Urinary bladder (tissue), 3 donors: ENCODE measurements at regions not wholly inside any gene's neighbourhood (a gene's known extent, or its start where the extent isn't known, plus 50 kb on each side); places are given as distances from the start of the nearest gene placed in this dataset.

ENCODE experiments used
- DNase-seq: peaks from one replicate; pipeline ENCODE4 v3.0.0-alpha.2; 2015; ENCODE audit errors: extremely low spot score
- H3K27ac ChIP-seq: one replicate; pipeline ENCODE4 v1.5.1; 2013; ENCODE audit warnings: low read depth, mild to moderate bottlenecking, moderate library complexity
- H3K36me3 ChIP-seq: one replicate; pipeline ENCODE4 v1.6.1; 2013; ENCODE audit warnings: mild to moderate bottlenecking, moderate library complexity; ENCODE audit not compliant: insufficient read depth
- H3K4me1 ChIP-seq: one replicate; pipeline ENCODE4 v1.6.1; 2013; ENCODE audit warnings: mild to moderate bottlenecking, moderate library complexity; ENCODE audit not compliant: insufficient read depth
- H3K4me3 ChIP-seq: one replicate; pipeline ENCODE4 v1.5.1; 2013; ENCODE audit warnings: low read depth, low read length
- WGBS: extraction: QIAGEN DNeasy Blood & Tissue Kit; methylation state at CpG from one replicate; pipeline ENCODE4 v1.1.7; 2013; 5-methylcytosine and 5-hydroxymethylcytosine counted together
- donor health status: healthy with polysubstance abuse.
- donor health status: healthy.

GRCh38 chr4:141501931-141502330, 134.5 kb upstream of the IL15 start:
- Histone ChIP-seq H3K4me3 (no peak overlapping the region), H3K4me1 (no peaks in the 10 kb centered on the region), H3K27ac (no peak overlapping the region), H3K36me3 (no peaks in the 10 kb centered on the region)
- DNase-seq = no peak
- WGBS = 62% methylated on average over 3 of the region's 3 CpGs

- WGBS = 84% methylated on average over 2 of the region's 2 CpGs
- no peak for DNase-seq
These were observed 133.6 kb upstream of the IL15 start for GRCh38 chr4:141502755-141503154.

GRCh38 chr4:141503260-141503659, 133.1 kb upstream of the IL15 start:
- no peak overlapping the region for H3K4me3 ChIP-seq
- no peak for DNase-seq
- H3K36me3 ChIP-seq = no peaks in the 10 kb centered on the region
- H3K27ac ChIP-seq = no peak overlapping the region
- no peaks in the 10 kb centered on the region for H3K4me1 ChIP-seq

More at GRCh38 chr4:141502755-141503154, 133.6 kb upstream of the IL15 start:
- Histone ChIP-seq H3K27ac (no peak overlapping the region), H3K36me3 (no peaks in the 10 kb centered on the region), H3K4me1 (no peaks in the 10 kb centered on the region), H3K4me3 (no peak overlapping the region)

GRCh38 chr4:141511055-141511454, 125.3 kb upstream of the IL15 start:
- H3K36me3 ChIP-seq = no peaks in the 10 kb centered on the region
- no peak overlapping the region for H3K4me3 ChIP-seq
- H3K27ac ChIP-seq = no peak overlapping the region
- no peak for DNase-seq
- H3K4me1 ChIP-seq = no peaks in the 10 kb centered on the region

- Histone ChIP-seq H3K4me3 (no peak overlapping the region), H3K36me3 (no peaks in the 10 kb centered on the region), H3K27ac (no peak overlapping the region), H3K4me1 (no peaks in the 10 kb centered on the region)
- 75% methylated on average over 1 of the region's 1 CpG for WGBS
- no peak for DNase-seq
These were observed 122.5 kb upstream of the IL15 start for GRCh38 chr4:141513866-141514265.

GRCh38 chr4:141518222-141518621, 118.2 kb upstream of the IL15 start:
- Histone ChIP-seq H3K4me3 (no peak overlapping the region), H3K27ac (no peak overlapping the region), H3K36me3 (no peaks in the 10 kb centered on the region), H3K4me1 (no peaks in the 10 kb centered on the region)
- no peak for DNase-seq

- no peak for DNase-seq
- H3K27ac ChIP-seq = no peak overlapping the region
- H3K4me3 ChIP-seq = no peak overlapping the region
- H3K4me1 ChIP-seq = no peaks in the 10 kb centered on the region
- no peaks in the 10 kb centered on the region for H3K36me3 ChIP-seq
These were observed 112.3 kb upstream of the IL15 start for GRCh38 chr4:141524116-141524515.

- H3K27ac ChIP-seq = no peak overlapping the region
These were observed 111.5 kb upstream of the IL15 start for GRCh38 chr4:141524841-141525240.

GRCh38 chr4:141530627-141531026, 105.8 kb upstream of the IL15 start:
- H3K27ac ChIP-seq = no peak overlapping the region
- no peaks in the 10 kb centered on the region for H3K4me1 ChIP-seq
- H3K4me3 ChIP-seq = no peak overlapping the region
- no peaks in the 10 kb centered on the region for H3K36me3 ChIP-seq
- DNase-seq = no peak
- 87% methylated on average over 4 of the region's 4 CpGs for WGBS

More at GRCh38 chr4:141524841-141525240, 111.5 kb upstream of the IL15 start:
- WGBS = 76% methylated on average over 2 of the region's 2 CpGs
- Histone ChIP-seq H3K4me3 (no peak overlapping the region), H3K4me1 (no peaks in the 10 kb centered on the region), H3K36me3 (no peaks in the 10 kb centered on the region)
- no peak for DNase-seq

GRCh38 chr4:141534985-141535384, 101.4 kb upstream of the IL15 start:
- H3K36me3 ChIP-seq = no peaks in the 10 kb centered on the region
- H3K4me1 ChIP-seq = no peaks in the 10 kb centered on the region
- WGBS = 80% methylated on average over 2 of the region's 2 CpGs
- H3K27ac ChIP-seq = no peak overlapping the region
- DNase-seq = no peak
- H3K4me3 ChIP-seq = no peak overlapping the region

- Histone ChIP-seq H3K36me3 (no peaks in the 10 kb centered on the region), H3K4me1 (no peaks in the 10 kb centered on the region), H3K27ac (no peak overlapping the region), H3K4me3 (no peak overlapping the region)
- WGBS = 97% methylated on average over 1 of the region's 1 CpG
- DNase-seq = no peak
These were observed 98.4 kb upstream of the IL15 start for GRCh38 chr4:141538001-141538400.

GRCh38 chr4:141540643-141541042, 95.7 kb upstream of the IL15 start:
- WGBS = 94% methylated on average over 2 of the region's 2 CpGs
- H3K4me1 ChIP-seq = no peaks in the 10 kb centered on the region
- H3K4me3 ChIP-seq = no peak overlapping the region
- no peaks in the 10 kb centered on the region for H3K36me3 ChIP-seq
- H3K27ac ChIP-seq = no peak overlapping the region
- DNase-seq = no peak

GRCh38 chr4:141541851-141542250, 94.5 kb upstream of the IL15 start:
- no peak for DNase-seq
- H3K4me1 ChIP-seq = no peaks in the 10 kb centered on the region
- no peak overlapping the region for H3K4me3 ChIP-seq
- H3K27ac ChIP-seq = no peak overlapping the region
- no peaks in the 10 kb centered on the region for H3K36me3 ChIP-seq
- WGBS = 83% methylated on average over 2 of the region's 2 CpGs

- 85% methylated on average over 1 of the region's 1 CpG for WGBS
- Histone ChIP-seq H3K4me3 (no peak overlapping the region), H3K4me1 (no peaks in the 10 kb centered on the region), H3K36me3 (no peaks in the 10 kb centered on the region), H3K27ac (no peak overlapping the region)
- DNase-seq = no peak
These were observed 93.2 kb upstream of the IL15 start for GRCh38 chr4:141543176-141543575.

GRCh38 chr4:141543706-141544105, 92.7 kb upstream of the IL15 start:
- DNase-seq = no peak
- no peak overlapping the region for H3K27ac ChIP-seq
- 92% methylated on average over 2 of the region's 2 CpGs for WGBS
- H3K36me3 ChIP-seq = no peaks in the 10 kb centered on the region
- H3K4me3 ChIP-seq = no peak overlapping the region
- H3K4me1 ChIP-seq = no peaks in the 10 kb centered on the region
